ENCODE measurements at regions not wholly inside any gene's neighbourhood (a gene's known extent, or its start where the extent isn't known, plus 50 kb on each side); places are given as distances from the start of the nearest gene placed in this dataset.

GRCh38 chr2:3041841-3042600, 335.6 kb downstream of the EIPR1 start (continued):
- TF ChIP-seq USF1 (IDR thresholded peaks at IDR 0.05; ENCODE audit: borderline replicate concordance, extremely low read length, insufficient read depth, low read depth, low read length), result no peak

- WGBS (ENCODE audit: insufficient coverage, insufficient replicate concordance, low lambda C conversion rate, missing lambda C conversion rate), result 71% methylated on average over 17 of the region's 17 CpGs
- CTCF ChIA-PET, result interaction anchor here (0.6 kb wide), 1 partner anchor 1072 kb away, joined by 3 read pairs; no protein-coding TSS in a partner anchor
- no peaks in the 10 kb centered on the region; the same call in 2 of the 3 replicates for H3K9me3 ChIP-seq (replicated peaks; ENCODE audit: control insufficient read depth, insufficient read depth, low read length)
- POLR2A ChIA-PET, result no interaction called here
- H3K4me1 ChIP-seq (ENCODE audit: control insufficient read depth, insufficient read depth, low read length), result no peaks in the 10 kb centered on the region; the same call in 1 of the 2 replicates
- no peak overlapping the region for H3K4me3 ChIP-seq
- SMC1A ChIA-PET (ENCODE audit: uncharacterized antibody, unreplicated experiment), result no interaction called here
- H3K27ac ChIP-seq (ENCODE audit: control insufficient read depth, insufficient read depth), result no peak overlapping the region
- no TSS peak for BruUV-seq (replicated peaks)
- DNase-seq (ENCODE audit: low read depth, low spot score) (no peak), FAIRE-seq (no peak), ATAC-seq (no peak)
- H3K79me2 ChIP-seq (ENCODE audit: control insufficient read depth, insufficient read depth, low read length), result no peaks in the 10 kb centered on the region
- H3K9ac ChIP-seq (ENCODE audit: control insufficient read depth, insufficient read depth, low read length), result no peak overlapping the region
- intact Hi-C loops (cut with micrococcal nuclease; ENCODE audit: unreplicated experiment), result no loop called here
- H3K27me3 ChIP-seq (replicated peaks in 1 of 2; ENCODE audit: control insufficient read depth in 2 of 2, insufficient read depth in 2 of 2, low read length in 1 of 2), result no peaks in the 10 kb centered on the region
- TF ChIP-seq HDAC6 (IDR thresholded peaks at IDR 0.05; ENCODE audit: unreplicated experiment) (no peak), PKNOX1 (IDR thresholded peaks at IDR 0.05) (no peak), BCL11A (IDR thresholded peaks at IDR 0.05; ENCODE audit: low read depth, low read length) (no peak), CBX3 (IDR thresholded peaks at IDR 0.05; ENCODE audit: borderline replicate concordance, low read depth) (no peak), NR2C2 (IDR thresholded peaks at IDR 0.05; ENCODE audit: borderline replicate concordance, control insufficient read depth, insufficient read length, low read depth) (no peak), MXI1 (IDR thresholded peaks at IDR 0.05; ENCODE audit: low read depth, low read length) (no peak), RFX5 (IDR thresholded peaks at IDR 0.05; ENCODE audit: low read depth, low read length) (no peak)
- no peak overlapping the region for H2AFZ ChIP-seq (ENCODE audit: control insufficient read depth, low read depth, low read length)
- RAD21 ChIA-PET (ENCODE audit: unreplicated experiment), result no interaction called here
- no peaks in the 10 kb centered on the region for H3K36me3 ChIP-seq (ENCODE audit: control insufficient read depth in 2 of 2, insufficient read depth in 2 of 2, low read length in 1 of 2)
- in situ Hi-C loops (cut with MboI), result no loop called here
- no peaks in the 10 kb centered on the region for H4K20me1 ChIP-seq (ENCODE audit: control insufficient read depth, insufficient read depth)
- no peak overlapping the region for H3K4me2 ChIP-seq (ENCODE audit: control insufficient read depth, insufficient read depth)
Measured at GRCh38 chr2:3041246-3041645, 336.4 kb downstream of the EIPR1 start.

Measured in GM12878 (cell line).